ENCODE measurements at regions not wholly inside any gene's neighbourhood (a gene's known extent, or its start where the extent isn't known, plus 50 kb on each side); places are given as distances from the start of the nearest gene placed in this dataset.

DNA sequence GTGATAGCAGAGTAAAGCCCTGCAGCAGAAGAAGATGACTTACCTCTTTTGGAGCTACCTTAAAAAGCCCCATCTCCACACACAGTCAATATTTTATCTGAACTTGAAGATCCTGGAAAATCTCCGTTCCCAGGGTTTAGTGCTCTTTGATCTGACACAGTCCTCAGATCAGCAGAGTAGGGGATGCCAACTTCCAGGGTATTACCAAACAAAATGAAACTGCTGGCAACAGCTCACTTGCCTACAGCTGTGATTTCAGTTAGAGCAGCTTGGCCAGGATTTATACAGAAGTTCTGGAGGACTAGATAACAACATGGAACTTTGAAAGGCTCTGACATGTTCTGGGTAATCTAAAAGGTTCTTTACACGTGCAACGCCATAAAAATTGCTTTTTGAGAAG, 1537.8 kb upstream of the ACO1 start:
- no peaks in the 10 kb centered on the region for H3K23me2 ChIP-seq (ENCODE audit: insufficient read length, low read depth, low read length, poor library complexity, severe bottlenecking)
- no peak overlapping the region for H4K5ac ChIP-seq (ENCODE audit: insufficient read length, low read depth, low read length)
- no peak overlapping the region for H2BK120ac ChIP-seq (ENCODE audit: low read depth, low read length, poor library complexity, severe bottlenecking)
- Mint-ChIP-seq H3K36me3 (ENCODE audit: insufficient read depth in 1 of 3, low read depth in 3 of 3) (peaks cover 0 to 13% (median 4%) of the 10 kb centered on the region in 3 experiments; a peak in 4 of 7 replicates), H3K27me3 (ENCODE audit: low read depth) (no peaks in the 10 kb centered on the region; the same call in none of the 2 replicates), H3K9me3 (peaks cover 8% of the 10 kb centered on the region in 2 experiments), H3K27ac (no peak overlapping the region), H3K4me1 (peaks cover 5 to 12% of the 10 kb centered on the region in 2 experiments), H3K4me3 (no peak overlapping the region)
- no peak overlapping the region for H3K4me2 ChIP-seq (ENCODE audit: insufficient read depth, insufficient read length, low read length)
- H3K4me1 ChIP-seq (ENCODE audit: insufficient read depth, low read length), result no peaks in the 10 kb centered on the region; the same call in 1 of the 2 replicates
- no peak overlapping the region for H2BK5ac ChIP-seq (ENCODE audit: insufficient read length, low read length)
- no peaks in the 10 kb centered on the region for H4K20me1 ChIP-seq (ENCODE audit: control insufficient read depth, insufficient read depth, insufficient read length)
- no peak for DNase-seq
- H3K79me1 ChIP-seq (ENCODE audit: insufficient read depth, low read depth, low read length, poor library complexity, severe bottlenecking), result no peaks in the 10 kb centered on the region
- H4K8ac ChIP-seq (replicated peaks; ENCODE audit: insufficient read length, low read depth, low read length), result no peak overlapping the region
- H3K9me3 ChIP-seq (ENCODE audit: control insufficient read depth, low read depth, low read length), result no peaks in the 10 kb centered on the region
- no peak overlapping the region for H2BK12ac ChIP-seq (ENCODE audit: insufficient read length, low read depth, low read length)
- H2AFZ ChIP-seq (ENCODE audit: low read length), result no peak overlapping the region
- H3K27ac ChIP-seq (ENCODE audit: insufficient read length, low read depth, low read length), result no peak overlapping the region
- no peaks in the 10 kb centered on the region for H3K79me2 ChIP-seq (ENCODE audit: insufficient read depth, low read length)
- no peak overlapping the region for H3K14ac ChIP-seq (ENCODE audit: insufficient read depth, low read length)
- no peak overlapping the region for H4K91ac ChIP-seq (ENCODE audit: insufficient read length, low read depth, low read length)
- no peaks in the 10 kb centered on the region for H3K27me3 ChIP-seq (ENCODE audit: insufficient read depth, low read length)
- no peak overlapping the region for H3K4ac ChIP-seq (ENCODE audit: low read depth, low read length)
- no peak overlapping the region for H3K9ac ChIP-seq (ENCODE audit: extremely low read depth, insufficient read length, low read length)
- TF ChIP-seq, protein P1, sequence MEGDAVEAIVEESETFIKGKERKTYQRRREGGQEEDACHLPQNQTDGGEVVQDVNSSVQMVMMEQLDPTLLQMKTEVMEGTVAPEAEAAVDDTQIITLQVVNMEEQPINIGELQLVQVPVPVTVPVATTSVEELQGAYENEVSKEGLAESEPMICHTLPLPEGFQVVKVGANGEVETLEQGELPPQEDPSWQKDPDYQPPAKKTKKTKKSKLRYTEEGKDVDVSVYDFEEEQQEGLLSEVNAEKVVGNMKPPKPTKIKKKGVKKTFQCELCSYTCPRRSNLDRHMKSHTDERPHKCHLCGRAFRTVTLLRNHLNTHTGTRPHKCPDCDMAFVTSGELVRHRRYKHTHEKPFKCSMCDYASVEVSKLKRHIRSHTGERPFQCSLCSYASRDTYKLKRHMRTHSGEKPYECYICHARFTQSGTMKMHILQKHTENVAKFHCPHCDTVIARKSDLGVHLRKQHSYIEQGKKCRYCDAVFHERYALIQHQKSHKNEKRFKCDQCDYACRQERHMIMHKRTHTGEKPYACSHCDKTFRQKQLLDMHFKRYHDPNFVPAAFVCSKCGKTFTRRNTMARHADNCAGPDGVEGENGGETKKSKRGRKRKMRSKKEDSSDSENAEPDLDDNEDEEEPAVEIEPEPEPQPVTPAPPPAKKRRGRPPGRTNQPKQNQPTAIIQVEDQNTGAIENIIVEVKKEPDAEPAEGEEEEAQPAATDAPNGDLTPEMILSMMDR (conservative IDR thresholded peaks at IDR 0.05), result no peak
- H3K56ac ChIP-seq (ENCODE audit: insufficient read length, low read depth, low read length), result no peak overlapping the region
- H3K23ac ChIP-seq (ENCODE audit: insufficient read length, low read depth, low read length), result no peak overlapping the region
- H2AK5ac ChIP-seq (ENCODE audit: insufficient read length, low read length), result no peak overlapping the region
- no peak overlapping the region for H2BK20ac ChIP-seq (ENCODE audit: low read depth, low read length, poor library complexity, severe bottlenecking)
- no peak overlapping the region for H3K18ac ChIP-seq (ENCODE audit: insufficient read length, low read depth, low read length)
- no peak overlapping the region; the same call in 1 of the 2 replicates for H2BK15ac ChIP-seq (ENCODE audit: low read depth, low read length)
- WGBS (ENCODE audit: extremely low coverage, insufficient read length, low lambda C conversion rate), result no CpG with 5 or more reads among the region's 3 CpGs
- H3T11ph ChIP-seq (ENCODE audit: low read length), result no peak overlapping the region

Data from H9 (cell line).